ENCODE measurements at regions not wholly inside any gene's neighbourhood (a gene's known extent, or its start where the extent isn't known, plus 50 kb on each side); places are given as distances from the start of the nearest gene placed in this dataset.

DNA sequence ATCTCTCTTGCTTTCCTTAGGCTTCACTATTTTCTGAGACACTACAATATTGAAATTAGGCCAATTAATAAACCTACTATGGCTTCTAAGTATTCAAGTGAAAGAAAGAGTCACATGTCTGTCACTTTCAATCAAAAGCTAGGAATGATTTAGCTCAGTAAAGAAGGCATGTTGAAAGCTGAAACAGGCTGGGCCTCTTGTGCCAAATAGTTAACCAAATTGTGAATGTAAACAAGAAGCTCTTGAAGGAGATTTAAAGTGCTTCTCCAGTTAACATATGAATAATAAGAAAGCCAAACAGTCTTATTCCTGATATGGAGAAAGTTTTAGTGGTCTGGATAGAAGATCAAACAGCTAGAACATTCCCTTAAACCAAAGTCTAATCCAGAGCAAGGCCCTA lies 236.3 kb downstream of the OTOR start:
- Histone ChIP-seq H3K27ac (ENCODE audit: insufficient read length, low read depth, low read length) (no peak overlapping the region), H2BK120ac (ENCODE audit: low read depth, low read length, poor library complexity, severe bottlenecking) (no peak overlapping the region), H3K18ac (ENCODE audit: insufficient read length, low read depth, low read length) (no peak overlapping the region), H3K14ac (ENCODE audit: insufficient read depth, low read length) (no peak overlapping the region), H3K9me3 (ENCODE audit: control insufficient read depth, low read depth, low read length) (no peaks in the 10 kb centered on the region), H2BK12ac (ENCODE audit: insufficient read length, low read depth, low read length) (no peak overlapping the region), H3K79me1 (ENCODE audit: insufficient read depth, low read depth, low read length, poor library complexity, severe bottlenecking) (no peaks in the 10 kb centered on the region), H3K79me2 (ENCODE audit: insufficient read depth, low read length) (no peaks in the 10 kb centered on the region), H4K20me1 (ENCODE audit: control insufficient read depth, insufficient read depth, insufficient read length) (no peaks in the 10 kb centered on the region), H3K4me2 (ENCODE audit: insufficient read depth, insufficient read length, low read length) (no peak overlapping the region), H3K23ac (ENCODE audit: insufficient read length, low read depth, low read length) (no peak overlapping the region), H2AFZ (ENCODE audit: low read length) (no peak overlapping the region), H3T11ph (ENCODE audit: low read length) (no peak overlapping the region), H4K5ac (ENCODE audit: insufficient read length, low read depth, low read length) (no peak overlapping the region), H3K23me2 (ENCODE audit: insufficient read length, low read depth, low read length, poor library complexity, severe bottlenecking) (no peaks in the 10 kb centered on the region), H3K27me3 (ENCODE audit: insufficient read depth, low read length) (no peaks in the 10 kb centered on the region), H2BK15ac (ENCODE audit: low read depth, low read length) (no peak overlapping the region), H2AK5ac (ENCODE audit: insufficient read length, low read length) (no peak overlapping the region), H3K4me1 (ENCODE audit: insufficient read depth, low read length) (no peaks in the 10 kb centered on the region), H2BK20ac (ENCODE audit: low read depth, low read length, poor library complexity, severe bottlenecking) (no peak overlapping the region), H3K9ac (ENCODE audit: extremely low read depth, insufficient read length, low read length) (no peak overlapping the region), H4K91ac (ENCODE audit: insufficient read length, low read depth, low read length) (no peak overlapping the region), H4K8ac (replicated peaks; ENCODE audit: insufficient read length, low read depth, low read length) (no peak overlapping the region), H2BK5ac (ENCODE audit: insufficient read length, low read length) (no peak overlapping the region), H3K56ac (ENCODE audit: insufficient read length, low read depth, low read length) (no peak overlapping the region), H3K4ac (ENCODE audit: low read depth, low read length) (no peak overlapping the region)
- TF ChIP-seq, protein P1, sequence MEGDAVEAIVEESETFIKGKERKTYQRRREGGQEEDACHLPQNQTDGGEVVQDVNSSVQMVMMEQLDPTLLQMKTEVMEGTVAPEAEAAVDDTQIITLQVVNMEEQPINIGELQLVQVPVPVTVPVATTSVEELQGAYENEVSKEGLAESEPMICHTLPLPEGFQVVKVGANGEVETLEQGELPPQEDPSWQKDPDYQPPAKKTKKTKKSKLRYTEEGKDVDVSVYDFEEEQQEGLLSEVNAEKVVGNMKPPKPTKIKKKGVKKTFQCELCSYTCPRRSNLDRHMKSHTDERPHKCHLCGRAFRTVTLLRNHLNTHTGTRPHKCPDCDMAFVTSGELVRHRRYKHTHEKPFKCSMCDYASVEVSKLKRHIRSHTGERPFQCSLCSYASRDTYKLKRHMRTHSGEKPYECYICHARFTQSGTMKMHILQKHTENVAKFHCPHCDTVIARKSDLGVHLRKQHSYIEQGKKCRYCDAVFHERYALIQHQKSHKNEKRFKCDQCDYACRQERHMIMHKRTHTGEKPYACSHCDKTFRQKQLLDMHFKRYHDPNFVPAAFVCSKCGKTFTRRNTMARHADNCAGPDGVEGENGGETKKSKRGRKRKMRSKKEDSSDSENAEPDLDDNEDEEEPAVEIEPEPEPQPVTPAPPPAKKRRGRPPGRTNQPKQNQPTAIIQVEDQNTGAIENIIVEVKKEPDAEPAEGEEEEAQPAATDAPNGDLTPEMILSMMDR (conservative IDR thresholded peaks at IDR 0.05) = no peak
- peaks cover 10 to 15% of the 10 kb centered on the region in 2 experiments for H3K9me3 Mint-ChIP-seq
- no peak overlapping the region for H3K27ac Mint-ChIP-seq
- H3K36me3 Mint-ChIP-seq (ENCODE audit: insufficient read depth in 1 of 3, low read depth in 3 of 3) = peaks cover 0 to 13% (median 4%) of the 10 kb centered on the region in 3 experiments; a peak in 2 of 7 replicates
- DNase-seq = no peak
- H3K4me3 Mint-ChIP-seq = no peak overlapping the region
- no peaks in the 10 kb centered on the region for H3K4me1 Mint-ChIP-seq
- peaks cover 2% of the 10 kb centered on the region; the same call in 1 of the 2 replicates for H3K27me3 Mint-ChIP-seq (ENCODE audit: low read depth)

Data from H9 (cell line).